HG02610 (cell line): ENCODE measurements at regions not wholly inside any gene's neighbourhood (a gene's known extent, or its start where the extent isn't known, plus 50 kb on each side); places are given as distances from the start of the nearest gene placed in this dataset.

Experiments used
- ATAC-seq: cut with Tn5 transposase; IDR thresholded peaks from one replicate; pipeline ENCODE4 v1.9.1; 2021; ENCODE audit warnings: mild to moderate bottlenecking, moderate library complexity; ENCODE audit not compliant: unreplicated experiment

DNA sequence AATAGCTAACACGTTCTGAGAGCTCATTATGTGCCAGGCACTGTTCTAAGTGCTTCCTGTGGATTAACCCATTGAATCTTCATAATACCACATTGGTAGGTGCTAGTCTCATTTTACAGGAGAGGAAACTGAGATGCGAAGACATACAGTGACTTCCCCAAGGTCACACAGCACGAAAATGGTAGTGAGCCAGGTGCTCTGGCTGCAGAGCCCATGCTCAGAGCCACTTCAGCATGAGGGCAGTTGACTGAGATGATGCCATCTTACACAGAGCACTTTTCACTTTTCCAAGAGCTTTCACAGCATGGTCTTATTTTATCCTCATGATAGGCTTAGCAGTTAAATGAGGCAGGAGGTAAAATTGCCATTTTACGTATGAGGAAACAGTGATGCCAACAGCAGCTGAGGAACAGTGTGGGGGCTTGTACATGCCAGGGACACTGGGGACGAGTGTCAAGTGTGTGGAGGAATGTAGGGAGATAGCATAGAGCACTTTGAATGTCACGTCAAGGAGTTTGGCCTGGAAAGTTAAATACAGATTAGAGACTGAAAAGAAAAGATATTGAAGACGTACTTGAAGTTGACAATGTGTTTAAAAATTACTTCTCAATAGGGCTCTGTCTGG lies 180.0 kb downstream of the KIF4B start:
- ATAC-seq, result no peak

DNA sequence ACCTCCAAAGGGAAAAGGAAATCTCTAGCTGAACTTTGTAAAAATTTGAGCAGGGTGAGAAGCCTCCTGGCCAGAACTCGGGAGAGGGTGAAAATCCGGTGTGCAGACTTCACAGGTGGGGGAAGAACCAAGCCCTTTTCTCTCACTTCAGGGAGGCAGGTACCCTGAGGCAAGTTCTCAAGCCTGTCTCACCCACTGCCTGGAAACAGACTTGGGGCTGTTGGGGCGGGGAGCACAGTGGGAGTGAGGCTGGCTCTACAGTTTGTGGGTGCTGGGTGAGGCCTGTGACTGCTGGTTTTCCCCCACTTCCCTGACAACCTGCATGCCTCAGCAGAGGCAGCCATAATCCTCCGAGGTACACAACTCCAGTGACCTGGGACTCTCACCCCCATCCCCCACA lies 187.1 kb downstream of the KIF4B start:
- ATAC-seq, result no peak

DNA sequence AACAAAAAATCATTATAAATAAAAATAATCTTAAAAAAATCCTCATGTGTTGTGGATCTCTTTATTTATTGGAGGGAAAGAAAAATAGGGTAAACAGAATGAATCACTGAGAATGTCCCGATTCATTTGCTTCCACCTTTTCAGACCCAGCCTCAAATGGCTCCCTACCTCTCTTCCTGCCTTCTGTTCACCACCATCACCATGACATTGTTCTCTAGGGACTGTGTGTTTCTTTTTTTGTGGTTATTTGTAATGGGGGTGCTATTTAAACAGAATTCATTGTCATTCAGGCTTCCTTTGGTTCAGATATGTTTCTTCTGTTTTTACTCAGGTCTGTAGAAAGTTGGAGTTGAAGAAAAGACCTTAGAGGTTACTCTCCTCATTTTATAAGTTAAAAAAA lies 198.2 kb downstream of the KIF4B start:
- ATAC-seq, result peak; percentile 59

DNA sequence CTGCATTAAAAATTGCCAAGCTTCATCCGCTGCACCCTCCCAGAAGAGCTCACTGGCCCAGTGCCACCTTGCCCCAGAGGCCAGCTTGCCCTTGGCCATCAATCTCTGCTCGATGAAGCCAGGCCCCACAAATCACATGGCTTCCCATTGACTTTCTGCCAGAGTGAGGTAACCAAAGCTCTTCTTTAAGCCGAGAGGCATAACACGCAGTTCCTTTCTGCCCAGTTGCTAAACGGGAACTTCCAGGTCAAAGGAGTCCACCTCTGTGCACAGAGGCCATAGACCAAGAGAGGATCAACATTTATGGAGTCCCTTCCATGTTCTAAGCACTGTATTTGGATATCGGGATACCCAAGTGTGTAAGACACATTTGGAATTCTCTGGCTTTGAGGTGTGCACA lies 208.8 kb downstream of the KIF4B start:
- no peak for ATAC-seq

DNA sequence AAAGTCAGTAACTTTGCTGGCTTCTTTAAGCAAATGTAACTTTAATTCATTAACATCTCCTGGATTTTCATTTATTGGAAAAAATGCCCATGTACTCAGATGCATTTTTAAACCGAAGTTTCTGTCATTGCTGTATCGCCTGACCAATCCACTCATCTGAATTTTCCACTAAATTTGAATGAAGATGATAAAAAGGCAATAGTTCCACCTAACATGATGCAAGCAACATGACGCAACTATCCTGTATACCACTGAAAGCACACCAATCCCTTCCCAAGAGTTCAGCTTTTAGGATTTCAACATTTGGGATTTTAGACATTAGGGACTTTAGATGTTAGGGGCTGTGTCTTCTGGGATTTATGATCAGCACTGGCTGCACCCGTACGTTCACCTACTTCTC lies 215.6 kb downstream of the KIF4B start:
- ATAC-seq, result no peak

DNA sequence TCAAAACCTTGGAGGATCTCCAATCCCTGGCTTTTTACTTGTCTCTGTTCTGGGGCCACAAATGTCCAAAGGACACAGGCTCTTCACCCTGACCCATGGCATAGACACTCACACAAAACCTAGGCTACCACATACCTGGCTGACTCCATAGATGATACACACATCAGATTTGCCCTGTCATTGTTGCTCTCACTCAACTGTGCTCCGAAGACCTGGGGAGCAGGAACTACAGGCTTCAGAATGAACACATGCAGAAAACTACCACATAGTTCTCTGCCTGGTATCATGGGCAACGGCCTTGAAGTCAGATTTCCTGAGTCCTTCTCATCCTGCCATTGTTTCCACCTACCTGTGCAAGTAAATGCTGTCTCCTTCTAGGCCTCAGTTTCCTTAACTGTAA lies 226.2 kb downstream of the KIF4B start:
- no peak for ATAC-seq

DNA sequence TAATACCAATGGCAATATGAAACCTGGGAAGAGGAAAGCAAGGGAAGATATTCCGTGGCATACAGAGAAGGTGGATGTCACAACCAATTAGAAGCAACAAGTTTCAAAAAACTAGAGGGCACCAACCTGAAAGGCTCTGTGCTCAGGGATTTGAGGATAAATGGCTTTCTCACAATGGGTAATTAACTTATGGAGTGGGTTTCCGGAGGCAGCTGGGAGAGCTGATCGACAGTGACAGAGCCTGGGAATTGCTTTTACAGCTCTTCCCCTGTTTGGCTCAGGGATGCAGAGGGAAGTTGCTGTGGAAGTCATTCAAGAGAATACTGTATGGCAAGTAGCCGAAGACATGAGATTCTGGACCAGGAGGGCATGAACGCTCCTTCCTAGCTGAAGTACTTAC lies 237.0 kb downstream of the KIF4B start:
- no peak for ATAC-seq

DNA sequence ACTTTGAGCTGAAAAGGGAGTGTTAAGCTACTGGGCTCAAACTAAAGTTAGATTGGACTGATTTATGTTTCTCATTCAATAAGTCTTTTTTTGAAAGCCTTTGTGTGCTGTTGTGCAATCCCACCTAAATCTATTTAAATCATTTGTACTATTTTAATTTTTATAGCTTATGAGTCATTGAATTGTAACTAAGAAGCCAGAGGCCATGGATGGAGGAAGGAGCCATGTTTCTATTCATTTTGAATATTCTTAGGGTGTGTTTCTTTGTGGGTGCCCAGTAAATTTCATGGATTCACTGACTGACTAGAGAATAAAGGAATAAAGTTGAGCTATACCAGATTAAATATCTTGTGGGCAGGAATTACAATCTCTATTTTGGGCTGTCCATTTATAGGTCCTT lies 238.5 kb downstream of the KIF4B start:
- ATAC-seq, result no peak

DNA sequence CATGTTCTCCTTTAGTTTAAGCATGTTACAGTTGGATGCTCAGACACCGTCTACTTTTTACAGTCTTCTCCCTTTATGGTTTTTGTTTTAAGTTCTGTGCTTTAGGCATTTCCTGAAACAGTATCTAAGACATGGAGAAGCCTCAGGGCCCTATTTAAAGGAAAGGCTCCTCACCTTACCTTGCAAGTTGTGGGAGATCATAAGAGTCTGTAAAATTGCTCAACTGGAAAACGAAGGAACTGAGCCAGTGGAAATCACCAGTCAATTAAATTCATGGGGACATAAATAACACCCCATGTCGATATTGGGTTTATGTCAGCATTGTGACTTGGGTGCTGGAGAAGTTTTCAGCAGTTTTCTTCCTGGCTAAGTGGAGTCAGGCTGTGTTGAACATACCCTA lies 239.2 kb downstream of the KIF4B start:
- ATAC-seq, result no peak

DNA sequence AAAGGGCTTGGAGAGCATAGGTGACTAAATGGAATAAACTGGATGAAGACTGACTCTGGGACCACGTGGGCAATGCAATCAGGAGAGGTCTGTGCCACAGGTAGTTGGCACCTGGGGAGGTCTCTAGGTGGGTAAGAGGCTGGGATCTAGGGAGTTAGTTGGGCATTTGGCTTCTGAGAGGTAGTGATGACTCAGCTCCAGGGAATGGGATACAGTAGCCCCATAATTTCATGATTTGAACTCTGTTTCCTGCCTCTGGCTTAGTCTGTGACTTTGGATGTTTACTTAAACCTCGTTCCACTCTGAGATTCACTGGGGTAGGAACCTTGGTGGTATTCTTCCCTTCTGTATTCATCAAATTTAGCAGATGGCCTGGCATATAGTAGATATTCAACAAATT lies 240.8 kb downstream of the KIF4B start:
- ATAC-seq, result no peak

DNA sequence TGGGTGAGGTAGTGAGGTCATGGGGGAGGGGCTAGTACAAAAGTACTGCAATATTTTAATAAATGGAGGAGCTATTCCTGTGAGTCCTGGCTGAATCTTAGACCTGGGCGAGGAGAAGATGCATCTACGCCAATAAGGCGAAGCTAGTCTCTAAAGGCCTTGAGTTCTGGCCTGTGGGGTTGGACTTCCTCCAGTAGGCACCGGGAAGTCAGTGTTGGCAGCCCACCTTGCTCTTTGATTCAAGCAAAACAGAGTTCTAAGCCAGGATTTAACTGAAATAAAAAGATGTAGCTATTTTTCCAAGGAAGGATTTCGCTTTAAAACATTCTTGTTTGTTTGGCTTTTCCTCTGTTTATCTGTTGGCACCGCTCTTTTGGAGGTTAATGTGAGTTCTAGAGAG lies 244.6 kb downstream of the KIF4B start:
- no peak for ATAC-seq

DNA sequence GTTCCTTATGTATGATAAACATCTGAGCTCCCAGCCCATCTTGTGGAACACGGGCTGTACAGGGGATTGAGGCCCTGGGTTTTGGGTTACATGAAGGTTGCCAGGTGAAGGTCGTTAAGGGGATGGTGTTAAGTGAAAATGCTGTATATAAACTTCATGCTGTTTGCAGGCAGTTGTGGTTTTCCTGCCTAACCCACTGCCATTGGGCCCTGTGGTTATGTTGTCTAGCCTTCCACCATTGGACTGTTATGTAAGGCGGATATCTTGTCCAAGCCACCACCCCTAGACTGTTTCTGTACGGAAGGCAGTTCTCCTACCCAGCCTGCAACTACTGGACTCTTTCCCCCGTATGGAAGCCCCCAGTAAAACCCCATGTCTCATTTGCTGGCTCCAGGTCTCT lies 246.1 kb downstream of the KIF4B start:
- ATAC-seq, result no peak

DNA sequence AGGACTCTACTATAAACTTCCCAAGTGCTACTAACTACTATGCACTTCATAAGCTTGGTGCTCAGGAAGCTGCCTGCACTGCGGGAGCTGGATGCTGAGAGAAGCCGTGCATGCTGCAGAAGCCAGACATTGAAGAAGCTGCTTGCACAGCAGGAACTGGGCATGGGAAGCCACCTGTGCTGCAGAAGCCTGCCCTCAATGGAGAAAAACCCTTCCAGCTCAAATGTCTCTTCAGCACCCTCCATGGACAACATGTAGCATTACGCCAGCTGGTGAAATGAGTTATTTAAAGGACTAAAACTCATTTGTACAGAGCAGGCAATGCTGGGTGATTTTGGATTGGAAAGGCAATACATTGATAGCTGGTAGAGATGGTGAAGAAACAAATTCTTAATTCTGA lies 247.2 kb downstream of the KIF4B start:
- no peak for ATAC-seq

DNA sequence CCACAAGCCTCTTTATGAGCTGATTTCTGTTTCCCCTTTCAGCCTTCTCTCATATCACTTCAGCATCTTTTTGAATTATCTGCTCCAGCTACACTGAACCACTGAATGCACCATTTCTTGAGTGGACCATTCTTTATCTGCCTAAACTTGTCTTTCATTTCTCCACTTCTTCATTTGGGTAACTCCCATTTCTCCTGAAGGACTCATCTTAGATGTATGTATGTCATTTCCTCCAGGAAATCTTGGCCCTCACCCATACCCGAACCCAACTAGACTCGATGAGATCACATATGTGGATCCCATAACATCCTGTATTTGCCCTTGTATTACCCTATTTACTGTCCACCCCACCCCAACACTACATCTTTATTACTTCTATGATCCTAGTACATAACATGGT lies 249.8 kb downstream of the KIF4B start:
- ATAC-seq, result no peak

DNA sequence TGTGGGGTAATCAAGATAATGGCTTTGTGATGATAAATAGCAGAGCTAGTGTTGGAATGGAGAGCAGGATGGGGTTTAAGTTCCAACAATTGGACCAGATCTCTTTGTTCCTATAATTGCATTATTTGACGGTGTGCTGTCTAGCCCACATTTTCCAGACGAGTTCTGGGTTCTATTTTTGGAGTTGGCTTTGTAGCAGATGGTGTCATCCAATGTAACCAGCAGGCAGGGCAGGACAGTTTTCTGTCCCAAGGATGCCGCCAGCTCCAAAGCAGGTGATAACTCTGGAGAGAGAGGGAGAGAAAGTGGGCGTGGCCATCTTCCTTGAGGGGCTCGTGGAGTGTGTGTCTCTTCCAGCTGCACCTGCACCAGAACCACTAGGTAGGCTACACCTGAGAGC lies 251.3 kb downstream of the KIF4B start:
- no peak for ATAC-seq

DNA sequence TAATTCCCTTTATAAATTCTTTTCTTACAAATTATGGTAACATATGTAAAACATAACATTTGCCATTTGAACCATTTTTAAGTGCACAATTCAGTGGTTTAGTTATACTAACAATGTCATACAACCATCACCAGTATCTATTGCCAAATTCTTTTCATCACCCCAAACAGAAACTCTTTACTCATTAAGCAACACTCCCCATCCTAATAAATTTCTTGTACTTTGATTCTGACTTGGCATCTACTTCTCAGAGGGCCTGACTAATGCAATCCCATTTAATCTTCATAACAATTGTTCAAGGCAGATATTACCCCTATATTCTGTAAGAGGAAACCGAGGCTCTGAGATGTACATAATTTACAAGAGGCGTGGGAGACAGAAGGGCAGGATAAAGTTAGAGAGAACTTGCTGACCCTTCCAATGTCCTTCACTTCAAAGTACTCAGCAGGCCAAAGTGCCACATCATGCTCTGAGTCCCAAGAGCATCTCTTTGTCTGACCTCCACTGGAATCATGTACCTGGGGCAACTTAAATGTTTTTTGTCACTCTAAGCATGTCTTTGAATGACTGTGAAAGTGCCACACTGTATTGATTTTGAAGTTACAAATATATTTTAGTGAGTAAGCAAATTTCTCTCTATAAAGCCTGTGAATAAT lies 255.3 kb downstream of the KIF4B start:
- ATAC-seq, result no peak

DNA sequence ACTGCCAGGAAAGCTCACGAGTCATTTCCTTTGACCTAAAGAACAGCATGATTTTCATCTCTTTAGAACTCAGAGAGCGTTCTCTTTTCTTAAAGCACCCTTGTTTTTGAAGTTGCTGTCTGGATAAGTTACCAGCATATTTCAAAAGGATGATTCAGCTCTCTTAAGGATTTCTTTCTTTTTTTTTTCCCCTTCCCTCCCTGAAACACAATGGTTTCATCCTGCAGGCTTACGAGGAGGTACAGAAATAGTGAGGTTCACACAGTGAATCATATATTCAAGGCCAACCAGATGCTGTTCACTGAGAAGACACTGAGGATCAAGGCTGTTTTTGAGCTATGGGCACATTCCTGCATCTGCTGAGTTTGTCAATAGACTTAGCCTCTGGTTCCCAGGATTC lies 257.2 kb downstream of the KIF4B start:
- ATAC-seq, result no peak

DNA sequence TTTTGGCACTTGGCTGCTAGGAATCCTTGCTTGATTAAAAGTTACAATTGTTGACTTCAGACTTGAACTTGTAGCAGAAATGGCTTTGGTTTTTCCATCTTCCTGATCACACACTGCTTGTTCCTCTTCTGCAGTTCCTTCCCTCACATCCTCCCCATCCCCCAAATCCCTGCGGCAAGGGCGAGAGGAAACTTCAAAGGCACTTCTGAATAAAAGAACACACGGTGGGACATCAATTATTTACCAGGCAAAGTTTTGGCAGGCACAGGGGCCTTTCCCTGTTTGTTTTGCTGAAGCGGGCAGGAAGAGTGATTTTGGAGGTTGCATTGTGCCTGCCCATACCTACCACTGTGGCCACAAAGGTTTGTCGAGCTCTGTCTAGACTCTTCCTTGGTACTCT lies 260.9 kb downstream of the KIF4B start:
- no peak for ATAC-seq

DNA sequence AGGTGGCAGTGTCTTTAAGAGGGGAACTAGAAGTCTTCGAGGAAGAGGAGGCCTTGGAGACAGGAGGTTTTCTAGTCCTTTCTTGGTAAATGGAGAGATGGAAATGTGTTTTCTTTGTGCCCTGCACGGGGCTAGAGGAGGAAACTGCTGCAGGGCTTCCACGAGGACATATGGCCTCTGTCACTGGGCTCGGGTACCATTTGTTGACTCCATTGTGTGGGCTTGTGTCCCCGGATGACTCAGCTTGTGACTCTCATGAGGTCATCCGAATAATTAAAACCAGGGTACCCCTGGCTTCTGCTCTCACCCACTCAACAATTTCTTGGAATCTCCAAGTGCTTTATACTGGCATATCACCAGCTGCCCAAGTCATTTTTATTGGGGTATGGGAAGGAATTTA lies 261.7 kb downstream of the KIF4B start:
- no peak for ATAC-seq

DNA sequence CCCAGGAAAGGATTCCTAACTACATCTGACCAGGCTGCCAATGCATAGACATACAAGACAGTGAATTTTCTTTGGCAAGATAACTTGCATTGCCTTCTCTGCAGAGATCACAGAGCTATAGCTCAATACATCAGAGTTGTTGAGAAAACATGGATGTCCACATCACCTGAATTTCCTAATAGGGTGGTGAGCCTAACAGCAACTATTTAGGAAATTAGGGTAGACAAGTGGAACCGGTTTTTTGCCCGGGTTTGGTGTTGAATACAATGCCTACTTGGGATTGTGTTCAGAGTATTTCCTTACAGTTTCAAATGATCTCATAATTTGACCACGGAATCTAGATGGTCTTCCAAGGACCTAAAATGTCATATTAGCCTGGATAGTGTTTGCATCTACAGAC lies 262.7 kb downstream of the KIF4B start:
- no peak for ATAC-seq

DNA sequence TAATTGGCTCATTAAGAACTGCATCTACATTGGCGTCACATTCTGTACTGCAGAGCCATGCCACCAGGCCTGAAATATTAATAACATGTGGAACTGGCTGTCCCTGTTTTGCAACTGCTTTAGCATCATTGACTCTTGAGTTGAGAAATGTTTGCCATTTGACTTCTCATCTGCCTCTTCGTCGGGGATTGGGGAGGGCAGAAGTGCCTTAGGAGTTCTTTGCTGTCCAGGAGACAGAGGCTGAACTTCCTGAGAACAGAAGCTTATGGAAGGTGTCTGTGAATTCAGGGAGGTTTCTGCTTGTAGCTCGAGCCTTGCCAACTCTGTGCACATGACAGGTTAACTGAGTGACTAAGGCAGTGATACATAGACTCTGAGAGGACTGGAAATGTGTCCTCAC lies 265.0 kb downstream of the KIF4B start:
- no peak for ATAC-seq

DNA sequence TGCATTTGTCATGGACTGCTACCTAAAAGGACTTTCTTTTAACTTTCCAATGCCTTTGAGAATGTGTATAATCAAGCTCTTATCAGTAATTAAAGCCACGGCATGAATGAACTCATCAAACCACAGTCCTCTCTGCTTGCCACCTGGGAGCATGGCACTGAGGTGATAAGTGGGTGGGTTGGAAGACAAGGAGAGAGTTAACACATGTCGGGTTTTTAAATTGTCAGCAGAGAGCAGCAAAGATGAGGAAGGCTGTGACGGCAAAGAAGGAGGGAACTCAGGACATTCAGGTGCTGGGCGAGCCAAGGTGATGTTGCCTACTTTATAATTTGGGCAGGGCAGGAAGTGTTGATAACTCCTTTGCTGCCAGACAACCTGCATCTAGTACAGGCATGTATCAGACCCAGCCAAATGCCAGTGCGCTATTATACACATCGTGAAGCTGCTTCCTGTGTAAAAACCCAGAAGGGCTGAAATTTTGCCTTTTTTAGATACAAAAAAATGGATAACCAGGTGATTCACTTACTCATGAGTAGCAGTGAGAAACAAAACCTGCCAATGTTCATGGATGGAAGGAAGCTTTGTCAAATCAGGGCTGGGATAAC lies 269.1 kb downstream of the KIF4B start:
- ATAC-seq, result no peak

DNA sequence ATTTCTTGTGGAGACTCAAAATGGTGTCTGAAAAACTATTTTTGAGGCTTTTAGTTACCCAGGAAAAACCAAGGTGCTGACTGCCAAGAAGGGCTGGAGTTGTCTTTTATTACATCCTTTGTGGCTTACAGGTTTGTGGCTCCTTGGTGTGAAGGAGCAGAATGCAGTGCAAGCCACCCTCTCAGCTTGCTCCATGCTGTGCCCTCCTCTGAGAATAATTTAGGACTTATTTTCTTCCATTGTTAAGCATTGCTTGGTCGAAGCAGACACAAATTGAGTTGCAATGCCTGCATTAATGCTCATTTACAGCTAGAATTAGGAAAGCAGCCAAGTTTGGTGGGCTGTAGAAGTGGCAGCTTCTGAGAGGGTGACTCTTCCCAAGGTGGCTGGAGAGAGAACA lies 272.2 kb downstream of the KIF4B start:
- ATAC-seq, result no peak
